HuH-7 (cell line): ENCODE measurements at regions not wholly inside any gene's neighbourhood (a gene's known extent, or its start where the extent isn't known, plus 50 kb on each side); places are given as distances from the start of the nearest gene placed in this dataset.

Source experiments
- DNase-seq: peaks from one replicate; pipeline ENCODE4 v3.0.0; 2011; ENCODE audit warnings: low spot score

DNA sequence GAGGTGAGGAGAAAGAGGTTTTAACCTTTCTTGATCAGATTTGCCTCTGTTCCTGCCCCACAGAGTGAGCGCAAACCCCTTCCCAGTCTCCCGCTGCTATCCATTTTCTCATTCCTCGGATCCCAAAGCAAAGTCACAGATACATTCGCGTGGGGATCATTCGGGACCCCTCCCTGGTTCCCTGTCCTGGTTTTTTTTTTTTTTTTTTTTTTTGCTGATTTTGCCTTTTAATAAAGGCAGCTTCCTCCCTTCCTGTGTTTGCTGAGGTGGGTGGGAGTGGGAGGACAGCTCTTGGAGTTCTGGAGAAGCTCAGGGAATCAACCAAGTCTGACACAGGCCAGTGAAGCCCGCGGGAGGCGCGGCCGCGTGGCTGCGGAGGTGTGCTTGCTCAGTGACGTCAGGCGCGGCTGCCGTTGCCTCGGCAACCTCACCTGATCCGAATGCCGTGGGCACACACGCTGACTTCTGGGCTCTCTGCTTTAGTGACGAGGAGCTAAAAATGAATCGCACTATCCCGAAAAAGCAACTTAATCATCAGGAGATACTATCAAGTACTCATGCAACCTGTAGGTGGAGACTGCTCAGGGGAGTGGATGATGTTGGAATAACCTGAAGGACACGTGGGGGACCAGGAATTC, 106.4 kb downstream of the TBX19 start:
- no peak for DNase-seq

DNA sequence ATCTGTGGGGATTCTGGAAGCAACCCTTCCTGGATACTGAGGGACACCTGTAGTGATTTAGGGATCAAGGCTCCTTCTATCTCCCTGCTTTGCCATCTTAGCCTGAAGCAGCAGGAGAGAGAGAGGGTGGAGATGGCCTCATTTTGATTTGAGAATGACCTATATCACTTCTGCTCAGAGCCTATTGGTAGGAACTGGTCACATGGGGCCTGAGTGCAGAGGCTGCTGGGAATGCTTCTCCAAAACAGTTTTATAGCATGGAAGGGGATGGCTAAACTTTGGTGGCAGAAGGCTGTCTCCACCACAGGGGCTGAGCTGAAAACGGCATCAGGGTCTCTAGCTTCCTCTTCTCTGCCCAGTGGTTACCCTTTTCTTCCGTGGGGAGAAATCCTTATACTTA, 105.8 kb downstream of the TBX19 start:
- no peak for DNase-seq

DNA sequence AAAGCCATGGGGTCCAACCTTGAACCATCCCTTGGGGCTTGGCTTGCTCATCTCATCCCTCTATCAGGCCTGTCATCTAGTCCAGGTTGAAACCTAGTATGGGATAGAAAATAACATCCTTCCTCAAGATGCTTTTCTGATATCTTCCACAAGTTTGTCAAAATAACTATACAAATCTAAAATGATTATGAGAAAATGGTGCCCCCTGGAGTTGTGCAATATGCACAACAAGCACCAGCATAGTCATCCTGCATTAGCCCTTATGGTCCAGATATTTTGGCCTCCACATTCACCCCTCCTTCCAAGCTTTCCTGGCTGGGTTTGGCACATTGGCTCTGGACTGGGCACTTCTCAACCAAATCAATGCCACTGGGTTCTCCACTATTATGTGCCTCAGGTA, 101.2 kb downstream of the TBX19 start:
- DNase-seq, result no peak

DNA sequence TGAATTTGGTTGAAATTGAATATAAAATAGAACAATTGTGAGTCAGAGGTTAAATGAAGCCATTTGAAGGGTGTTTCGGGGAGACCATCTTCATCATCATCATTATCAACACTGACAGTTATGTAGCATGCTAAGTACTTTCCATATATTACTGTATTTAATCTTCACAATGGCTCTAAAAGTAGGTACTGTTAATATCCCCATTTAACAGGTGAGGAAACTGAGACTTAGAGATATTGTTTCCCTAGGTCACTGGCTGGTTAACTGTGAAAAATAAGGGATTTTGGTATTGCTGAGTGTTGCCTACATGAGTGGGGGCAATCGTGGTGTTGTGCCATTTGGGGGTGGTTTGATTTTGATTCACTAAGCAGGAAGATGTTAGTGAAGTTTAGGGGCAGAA, 100.3 kb downstream of the TBX19 start:
- DNase-seq, result no peak

DNA sequence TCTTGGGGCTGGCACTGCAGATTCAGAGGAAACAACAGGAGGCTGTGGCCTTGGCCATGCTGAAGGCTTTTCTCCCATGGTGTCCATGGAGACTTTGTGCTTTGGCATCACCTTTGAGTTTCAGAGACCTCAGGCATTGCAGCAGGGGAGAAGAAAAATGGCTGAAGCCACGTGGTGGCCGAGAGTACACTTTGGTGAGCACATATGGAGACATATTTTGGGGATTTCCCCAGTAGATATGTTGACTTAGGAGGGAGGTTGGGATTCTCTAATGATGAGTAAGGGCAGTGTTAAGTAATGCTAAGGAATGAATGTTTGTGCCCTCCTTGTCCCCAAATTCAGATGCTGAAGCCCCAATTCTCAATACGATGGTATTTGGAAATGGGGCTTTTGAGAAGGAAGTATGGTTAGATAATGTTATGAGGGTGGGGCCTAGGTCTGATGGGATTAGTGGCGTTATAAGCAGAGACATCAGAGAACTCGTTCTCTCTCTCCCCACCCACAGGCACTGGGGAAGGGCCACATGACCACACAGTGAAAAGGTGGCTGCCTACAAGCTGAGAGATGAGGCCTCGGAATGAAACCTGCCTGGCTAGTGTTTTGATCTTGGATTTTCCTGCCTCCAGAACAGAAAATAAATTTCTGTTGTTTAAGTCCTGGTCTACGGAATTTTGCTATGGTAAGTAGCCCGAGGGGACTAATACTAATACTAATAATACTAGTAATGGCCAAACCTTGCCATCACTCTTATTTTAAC, 98.6 kb downstream of the TBX19 start:
- DNase-seq, result no peak

DNA sequence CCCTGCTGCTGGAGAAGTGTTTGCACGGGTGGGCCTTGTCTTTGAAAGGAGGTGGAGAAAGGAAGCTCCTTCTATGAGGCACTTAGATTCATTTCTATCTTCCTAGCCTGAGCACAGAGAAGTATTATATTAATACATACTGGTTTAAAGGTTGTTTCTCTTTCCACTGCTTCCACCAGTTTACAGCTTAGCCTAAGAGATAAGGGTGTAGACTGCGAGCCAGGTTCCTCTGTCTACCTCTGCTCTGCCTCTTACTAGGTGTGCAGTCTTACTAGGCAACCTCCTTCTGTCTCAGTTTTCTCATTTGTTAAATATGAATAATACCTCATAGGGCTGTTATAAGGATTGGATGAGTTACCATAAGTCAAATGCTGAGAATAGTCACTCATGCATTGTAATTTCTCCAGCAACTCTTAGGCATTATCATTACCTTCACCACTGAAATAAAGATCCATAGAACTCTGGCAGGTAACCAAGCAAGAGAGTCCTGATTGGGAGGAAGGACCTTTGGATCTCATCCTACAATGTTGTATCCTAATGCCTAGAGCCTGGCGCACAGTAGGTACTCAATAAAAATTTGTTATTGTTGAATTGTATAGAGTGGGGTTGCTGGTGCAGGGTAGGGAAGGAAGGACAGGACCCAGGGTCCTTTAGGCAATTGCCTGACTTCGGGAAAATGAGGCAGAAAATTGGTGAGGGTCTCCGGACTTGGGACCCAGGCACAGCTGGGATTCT, 95.1 kb downstream of the TBX19 start:
- DNase-seq, result no peak

DNA sequence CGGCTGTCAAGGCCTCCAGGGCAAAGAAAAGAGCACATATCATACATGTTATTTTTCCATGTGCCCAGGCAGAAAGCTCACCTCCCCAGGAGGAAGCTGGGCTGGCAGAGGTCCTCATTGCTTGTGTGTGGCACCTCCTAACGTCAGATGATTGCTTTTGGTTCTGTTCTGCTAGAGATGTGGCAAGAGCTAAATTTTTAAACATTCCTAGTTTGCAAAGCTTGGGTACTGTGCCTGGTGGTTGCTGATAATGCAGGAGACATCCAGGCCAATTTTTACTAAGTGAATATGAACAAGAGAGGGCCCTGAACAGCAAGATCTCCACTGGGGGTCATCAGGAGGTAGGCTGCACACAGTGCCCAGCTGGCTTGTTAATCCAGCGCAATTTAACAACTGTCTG, 93.9 kb downstream of the TBX19 start:
- DNase-seq, result no peak

DNA sequence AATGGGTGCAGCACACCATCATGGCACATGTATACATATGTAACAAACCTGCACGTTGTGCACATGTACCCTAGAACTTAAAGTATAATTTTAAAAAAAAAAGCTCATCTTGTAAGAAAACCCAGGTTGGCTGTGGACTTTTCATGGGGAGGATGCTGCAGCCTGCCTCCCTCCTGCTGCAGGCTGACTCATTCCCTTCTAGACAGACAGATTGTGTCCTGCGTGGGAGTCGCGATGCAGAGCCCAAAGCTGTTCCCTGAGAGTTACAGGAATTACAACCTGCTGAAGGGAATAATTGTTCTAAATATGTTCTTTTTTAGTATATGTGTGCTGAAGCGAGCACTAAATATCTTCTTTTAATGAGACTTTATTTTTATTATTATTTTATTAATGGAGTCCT, 93.2 kb downstream of the TBX19 start:
- DNase-seq, result no peak

DNA sequence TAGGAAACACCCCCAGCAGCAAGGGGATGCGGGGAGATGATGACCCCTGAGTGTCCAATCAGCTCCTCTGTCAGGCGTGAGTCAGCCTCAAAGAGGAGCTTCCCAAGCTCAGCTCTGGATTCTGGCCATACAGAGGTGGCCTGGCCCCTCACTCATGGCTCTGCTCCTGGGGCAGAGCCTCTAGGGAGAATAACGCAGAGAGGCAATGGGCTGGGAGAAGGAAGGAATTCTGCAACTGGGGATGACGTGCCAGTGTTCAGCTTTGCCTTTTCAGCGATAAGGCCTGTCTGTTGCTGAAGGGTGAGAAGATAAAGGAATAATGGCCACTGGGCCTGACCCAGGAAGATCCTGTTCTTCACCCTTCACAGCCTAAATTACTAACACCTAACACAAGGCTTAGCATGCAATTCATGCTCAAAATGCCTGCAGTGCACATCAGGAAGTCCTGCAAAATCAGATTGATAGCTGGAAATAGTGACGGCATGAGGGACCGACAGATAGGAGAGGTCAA, 92.2 kb downstream of the TBX19 start:
- DNase-seq, result no peak

DNA sequence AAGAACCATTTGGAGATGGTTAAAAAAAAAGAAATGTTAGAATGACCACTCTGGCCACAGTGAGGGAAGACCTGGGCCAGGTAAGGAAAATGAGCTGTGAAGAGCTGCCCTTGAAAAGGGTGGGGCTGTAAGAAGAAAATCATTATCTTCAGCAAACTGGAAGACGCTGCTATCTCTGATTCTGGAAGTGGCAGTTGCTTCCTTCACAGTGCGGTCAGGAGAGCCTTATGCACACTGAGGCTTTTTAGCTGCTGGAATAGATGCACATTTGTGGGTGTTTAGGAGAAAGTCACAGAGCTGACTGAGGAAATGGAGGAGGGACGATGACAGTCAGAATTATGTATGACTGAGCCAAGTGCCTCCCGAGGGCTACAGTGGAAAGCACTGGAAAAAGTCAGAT, 91.6 kb downstream of the TBX19 start:
- DNase-seq, result no peak

DNA sequence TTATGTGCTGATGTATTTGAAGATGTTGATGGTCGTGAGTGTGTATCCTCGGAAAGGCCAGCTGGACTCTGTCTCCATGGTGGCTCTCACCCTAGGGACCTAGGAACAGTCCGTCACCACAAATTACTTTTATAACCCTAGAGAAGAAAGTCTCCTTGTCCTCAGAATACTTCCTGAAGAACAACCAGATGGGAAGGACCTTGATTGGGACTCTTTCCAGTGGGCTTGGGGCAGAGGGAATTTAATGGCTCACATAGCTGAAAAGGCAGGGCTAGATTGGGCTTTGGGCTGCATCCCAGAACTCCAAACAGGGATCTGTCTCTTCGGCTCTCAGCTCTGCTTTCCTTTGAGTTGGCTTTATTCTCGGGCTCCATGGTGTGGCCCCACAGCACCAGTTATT, 90.8 kb downstream of the TBX19 start:
- no peak for DNase-seq

DNA sequence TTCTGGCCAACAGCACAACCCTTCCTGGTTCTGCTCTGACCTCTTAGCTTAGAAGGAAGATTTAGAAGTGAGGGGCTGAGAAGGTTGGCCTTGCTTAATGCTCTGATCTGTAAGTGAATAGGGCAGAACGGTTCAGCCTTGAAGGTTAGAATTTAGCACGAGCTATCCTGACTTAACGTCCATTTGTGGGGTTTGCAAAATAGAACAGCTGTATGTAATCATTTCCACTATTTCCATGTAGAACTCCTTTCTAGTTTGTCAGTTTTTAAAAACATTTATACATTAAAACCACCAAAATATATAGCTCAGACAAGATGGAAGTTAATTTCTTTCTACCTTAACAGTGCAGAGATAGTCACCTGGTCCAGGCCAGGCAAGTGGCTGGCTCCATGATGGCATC, 89.9 kb downstream of the TBX19 start:
- DNase-seq, result no peak

DNA sequence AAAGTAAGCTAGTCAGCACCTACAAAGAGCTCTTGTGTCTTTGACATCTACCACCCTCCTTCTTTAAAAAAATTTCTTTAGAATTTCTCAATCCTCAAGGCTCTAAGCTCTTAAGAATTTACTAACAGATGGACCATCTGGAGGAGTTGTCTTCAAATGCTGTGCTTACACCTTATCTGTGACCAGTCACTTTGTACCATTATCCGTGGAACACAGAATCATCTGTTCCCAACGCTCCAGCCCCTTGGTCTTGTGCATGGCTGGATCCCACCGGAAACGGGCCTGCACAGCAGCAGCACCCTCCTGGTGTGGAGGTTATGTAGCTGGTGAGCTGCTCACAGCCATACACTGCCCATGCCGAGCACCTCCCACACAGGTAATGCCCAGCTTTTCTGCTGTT, 89.0 kb downstream of the TBX19 start:
- no peak for DNase-seq

DNA sequence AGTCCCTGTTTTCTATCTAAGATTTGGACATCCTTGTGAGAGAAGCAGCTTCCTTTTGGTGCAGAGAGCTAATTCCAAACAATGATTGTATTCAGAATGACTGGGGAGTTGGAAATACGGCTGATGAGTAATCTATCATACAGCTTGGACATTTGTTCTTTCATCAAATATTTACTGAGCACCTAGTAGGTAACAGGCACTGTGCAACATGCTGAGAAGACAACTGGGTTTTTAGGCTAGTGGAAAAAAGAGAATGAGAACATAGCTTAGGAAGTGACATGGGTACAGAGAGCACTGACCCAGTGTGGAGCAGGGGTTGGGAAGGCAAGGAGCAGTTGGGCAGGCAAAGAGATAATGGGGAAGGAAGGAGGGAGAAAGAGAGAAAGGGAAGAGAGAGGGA, 87.5 kb downstream of the TBX19 start:
- DNase-seq, result no peak

DNA sequence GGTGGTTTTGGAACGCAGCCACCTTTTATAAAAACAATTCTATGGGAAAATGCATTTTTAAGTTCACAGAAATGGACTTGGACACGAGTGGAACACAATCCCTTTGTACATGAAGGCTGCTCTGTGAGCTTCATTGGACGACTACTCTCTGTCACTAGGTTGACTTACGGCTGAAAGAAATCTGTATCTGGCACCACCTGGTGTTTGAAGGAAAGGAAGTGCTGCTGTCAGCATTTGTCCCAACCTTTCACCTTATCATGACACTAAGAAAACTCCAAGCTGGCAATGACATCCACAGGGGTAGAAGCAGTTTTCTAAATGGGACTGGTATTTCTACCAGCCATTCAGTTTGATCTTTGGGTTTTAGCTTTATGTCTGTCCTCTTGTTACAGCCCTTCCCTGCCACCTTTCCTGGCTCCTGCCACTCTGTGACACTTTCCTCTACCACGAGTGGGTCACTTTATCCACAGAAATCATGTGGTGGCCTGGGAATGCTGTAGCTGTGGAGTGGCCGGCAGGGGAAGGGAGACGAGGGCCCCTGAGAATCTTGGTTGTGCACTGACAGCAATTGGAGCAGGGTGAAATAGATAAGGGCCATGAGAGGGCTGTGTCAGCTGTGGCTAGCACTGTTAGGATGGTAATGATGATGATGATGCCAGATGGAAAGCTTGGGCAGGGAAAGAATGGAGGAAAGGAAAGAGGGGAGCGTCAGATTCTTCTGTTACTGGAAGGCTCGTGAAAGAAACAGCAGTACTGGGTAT, 85.2 kb downstream of the TBX19 start:
- no peak for DNase-seq
